ENCODE measurements at regions not wholly inside any gene's neighbourhood (a gene's known extent, or its start where the extent isn't known, plus 50 kb on each side); places are given as distances from the start of the nearest gene placed in this dataset.
"Not testable (repeated sequence)": the region's sequence is repeated elsewhere in the genome, so short reads cannot be mapped to it uniquely, and the experiment has no call there.

DNA sequence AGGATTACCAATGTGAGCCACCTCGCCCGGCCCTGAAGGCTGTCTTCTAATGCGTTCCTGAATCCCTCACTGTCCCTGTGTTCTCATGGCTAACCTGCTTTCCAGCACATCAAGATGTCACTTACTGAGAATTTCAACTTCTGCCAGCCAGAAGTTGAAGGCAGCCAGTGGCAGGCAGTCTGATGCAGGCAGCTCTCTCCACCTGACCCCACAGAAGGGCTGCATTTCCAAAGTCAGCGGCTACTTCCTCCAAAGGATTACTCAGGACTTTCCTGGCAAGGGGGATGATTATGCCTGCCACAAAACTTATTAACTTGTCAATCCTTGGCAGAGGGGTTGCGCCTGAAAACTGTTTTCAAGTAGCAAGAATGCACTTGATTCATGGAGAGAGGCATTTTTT, 1219.4 kb downstream of the TYW1 start:
- ATAC-seq: no peak
- no peak for DNase-seq
- no peaks in the 10 kb centered on the region for H3K27me3 Mint-ChIP-seq
- no peak overlapping the region for H3K4me3 Mint-ChIP-seq
- no peak overlapping the region for H3K27ac Mint-ChIP-seq
- no peaks in the 10 kb centered on the region for H3K4me1 Mint-ChIP-seq
- peaks cover 8 to 13% of the 10 kb centered on the region in 2 donors for H3K9me3 Mint-ChIP-seq

DNA sequence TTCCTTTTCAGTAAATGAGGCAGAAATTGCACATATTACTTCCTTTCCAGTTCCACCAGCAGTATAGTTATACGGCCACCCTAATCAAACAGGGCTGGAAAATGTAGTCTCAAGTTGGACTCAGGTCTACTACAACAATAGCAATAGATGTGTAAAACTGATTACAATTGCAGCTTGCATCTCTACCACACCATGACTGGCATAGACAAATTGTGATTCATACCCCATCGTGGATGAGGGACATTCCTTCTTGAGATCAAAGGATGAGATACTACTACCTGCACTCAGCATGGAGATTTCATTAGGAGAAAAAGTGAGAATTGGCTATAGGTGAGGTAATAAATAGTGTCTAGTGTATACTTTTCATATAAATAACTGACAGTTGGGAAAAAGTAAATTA, 1220.8 kb downstream of the TYW1 start:
- no peak overlapping the region for H3K27ac Mint-ChIP-seq
- ATAC-seq: no peak
- peaks cover 8% of the 10 kb centered on the region in 2 donors for H3K9me3 Mint-ChIP-seq
- H3K4me3 Mint-ChIP-seq: no peak overlapping the region
- no peaks in the 10 kb centered on the region for H3K4me1 Mint-ChIP-seq
- H3K27me3 Mint-ChIP-seq: no peaks in the 10 kb centered on the region
- no peak for DNase-seq

DNA sequence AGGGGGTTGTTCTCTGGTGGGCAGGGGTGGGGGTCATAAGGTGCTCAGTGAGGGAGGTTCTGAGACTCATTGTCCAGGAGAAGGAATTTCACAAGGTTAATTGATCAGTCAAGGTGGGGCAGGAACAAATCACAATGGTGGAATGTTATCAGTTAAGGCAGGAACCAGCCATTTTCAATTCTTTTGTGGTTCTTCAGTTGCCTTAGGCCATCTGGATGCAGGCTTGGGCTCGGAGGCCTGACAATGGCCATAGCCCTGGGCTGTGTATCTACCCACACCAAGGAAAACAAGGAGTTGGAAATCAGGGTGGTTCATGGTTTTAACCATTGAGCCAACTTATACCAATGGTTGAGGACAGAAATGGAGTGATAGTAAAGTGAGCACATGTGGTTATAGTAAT, 1221.8 kb downstream of the TYW1 start:
- no peaks in the 10 kb centered on the region for H3K27me3 Mint-ChIP-seq
- ATAC-seq: no peak
- no peak for DNase-seq
- peaks cover 8% of the 10 kb centered on the region in 2 donors for H3K9me3 Mint-ChIP-seq
- H3K27ac Mint-ChIP-seq: no peak overlapping the region
- no peak overlapping the region for H3K4me3 Mint-ChIP-seq
- no peaks in the 10 kb centered on the region for H3K4me1 Mint-ChIP-seq

DNA sequence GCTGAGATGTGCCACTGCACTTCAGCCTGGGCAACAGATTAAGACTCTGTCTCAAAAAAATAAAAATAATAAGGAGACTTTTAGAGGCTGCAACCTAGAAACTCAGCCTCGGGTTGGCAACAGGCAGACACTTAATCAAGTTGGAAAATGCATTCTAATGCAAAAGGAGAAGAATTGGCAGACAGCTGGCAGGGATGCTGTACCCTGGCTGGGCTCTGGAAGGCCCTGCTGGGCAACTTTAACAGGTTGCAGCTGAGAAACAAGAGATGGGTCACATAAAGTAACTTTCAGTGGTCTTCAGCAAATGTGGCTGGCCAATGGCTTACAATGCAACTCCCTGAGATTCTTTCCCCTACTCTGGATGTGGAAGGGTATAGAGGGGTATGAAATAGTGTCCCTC, 1225.7 kb downstream of the TYW1 start:
- Mint-ChIP-seq H3K9me3 (peaks cover 12 to 17% of the 10 kb centered on the region in 2 donors), H3K4me1 (no peaks in the 10 kb centered on the region), H3K4me3 (no peak overlapping the region), H3K27ac (no peak overlapping the region), H3K27me3 (no peaks in the 10 kb centered on the region)
- no peak for DNase-seq
- no peak for ATAC-seq

DNA sequence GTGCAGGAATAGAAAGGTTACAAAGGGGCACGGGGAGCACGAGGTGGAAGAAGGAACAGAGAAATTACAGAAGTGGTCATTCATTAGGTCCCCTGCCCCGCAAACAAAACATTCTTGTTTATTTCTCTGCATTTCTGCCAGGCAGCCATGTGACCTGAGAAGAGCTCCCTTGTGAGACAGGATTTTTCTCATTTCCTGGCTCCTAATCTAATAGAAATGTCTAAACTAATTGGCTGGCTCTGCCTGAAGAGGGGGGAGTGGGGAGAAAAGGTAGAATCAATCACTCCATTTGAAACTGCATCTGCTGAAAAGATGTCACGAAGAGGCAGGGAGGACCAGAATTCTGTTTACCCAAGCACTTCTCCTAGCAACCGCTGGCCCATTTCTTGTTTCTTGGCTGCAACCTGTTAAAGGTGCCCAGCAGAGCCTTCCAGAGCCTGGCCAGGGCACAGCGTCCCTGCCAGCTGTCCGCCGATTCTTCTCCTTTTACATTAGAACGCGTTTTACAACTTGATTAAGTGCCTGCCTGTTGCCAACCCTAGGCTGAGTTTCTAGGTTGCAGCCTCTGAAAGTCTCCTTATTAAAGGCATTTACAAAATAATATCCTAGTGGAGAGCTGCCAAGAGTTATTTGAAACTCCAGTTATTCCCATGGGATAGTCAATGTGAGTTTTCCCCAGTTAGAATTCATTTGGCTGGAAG, 1227.6 kb downstream of the TYW1 start:
- Mint-ChIP-seq H3K27me3 (no peaks in the 10 kb centered on the region), H3K9me3 (peaks cover 3 to 10% of the 10 kb centered on the region in 2 donors), H3K4me3 (no peak overlapping the region), H3K4me1 (no peaks in the 10 kb centered on the region), H3K27ac (no peak overlapping the region)
- no peak for DNase-seq
- ATAC-seq: no peak

DNA sequence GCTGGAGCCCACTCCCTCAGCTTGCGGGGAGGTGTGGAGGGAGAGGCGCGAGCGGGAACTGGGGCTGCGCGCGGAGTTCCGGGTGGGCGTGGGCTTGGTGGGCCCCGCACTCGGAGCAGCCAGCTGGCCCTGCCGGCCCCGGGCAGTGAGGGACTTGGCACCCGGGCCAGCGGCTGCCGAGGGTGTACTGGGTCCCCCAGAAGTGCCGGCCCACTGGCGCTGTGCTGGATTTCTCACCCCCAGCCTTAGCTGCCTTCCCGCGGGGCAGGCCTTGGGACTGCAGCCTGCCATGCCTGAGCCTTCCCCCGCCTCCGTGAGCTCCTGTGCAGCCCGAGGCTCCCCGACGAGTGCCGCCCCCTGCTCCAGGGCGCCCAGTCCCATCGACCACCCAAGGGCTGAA, 1234.4 kb downstream of the TYW1 start:
- H3K27ac Mint-ChIP-seq, H3K27me3 Mint-ChIP-seq, H3K4me3 Mint-ChIP-seq, ATAC-seq, DNase-seq, H3K4me1 Mint-ChIP-seq: not testable (repeated sequence)
- H3K9me3 Mint-ChIP-seq: peaks cover 7 to 27% of the 10 kb centered on the region in 2 donors

DNA sequence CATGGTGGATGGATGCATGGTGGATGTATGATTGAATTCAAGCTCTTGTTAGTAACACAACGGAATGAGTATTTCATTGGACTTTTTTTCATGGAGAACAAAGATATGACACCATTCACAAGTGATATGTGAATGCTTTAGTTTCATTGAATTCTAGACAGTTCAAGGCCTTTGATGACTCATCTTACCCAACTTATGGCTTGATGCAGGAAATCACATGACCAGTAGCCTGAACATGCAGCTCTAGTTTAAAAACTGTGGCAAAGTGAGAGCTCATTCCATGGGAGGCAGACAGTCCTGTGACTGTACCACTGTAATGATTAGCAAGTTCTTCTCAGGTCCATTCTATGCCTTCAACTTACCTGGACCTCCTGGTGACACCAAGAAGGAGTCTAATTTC, 1239.3 kb downstream of the TYW1 start:
- Mint-ChIP-seq H3K9me3 (peaks cover 17 to 23% of the 10 kb centered on the region in 2 donors), H3K4me3 (no peak overlapping the region), H3K27ac (no peak overlapping the region), H3K27me3 (no peaks in the 10 kb centered on the region), H3K4me1 (no peaks in the 10 kb centered on the region)
- DNase-seq (no peak), ATAC-seq (no peak)

DNA sequence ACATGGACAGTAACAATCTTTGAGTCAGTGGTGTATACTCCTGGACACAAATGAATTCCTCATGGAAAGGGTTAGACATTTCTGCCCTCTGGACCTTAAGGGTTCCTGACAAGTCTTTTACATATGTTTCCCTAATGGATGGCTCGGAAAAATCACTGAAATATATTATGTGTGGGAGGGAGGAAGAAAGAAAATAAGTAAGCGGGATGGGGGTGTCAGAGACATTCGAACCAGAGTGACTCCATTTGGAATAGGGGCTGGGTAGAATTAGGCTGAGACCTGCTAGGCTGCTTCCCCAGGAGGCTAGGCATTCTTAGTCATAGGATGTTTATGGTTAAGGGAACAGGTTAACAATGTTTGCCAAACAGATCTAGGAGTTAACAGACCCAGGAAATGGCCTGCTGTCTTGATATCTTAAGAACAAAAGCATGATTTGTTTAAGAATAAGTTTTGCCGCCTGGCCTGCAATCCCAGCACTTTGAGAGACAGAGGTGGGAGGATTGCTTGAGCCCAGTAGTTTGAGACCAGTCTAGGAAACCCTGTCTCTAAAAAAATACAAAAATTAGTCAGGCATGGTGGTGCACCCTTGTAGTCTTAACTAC, 1241.7 kb downstream of the TYW1 start:
- ATAC-seq: no peak

DNA sequence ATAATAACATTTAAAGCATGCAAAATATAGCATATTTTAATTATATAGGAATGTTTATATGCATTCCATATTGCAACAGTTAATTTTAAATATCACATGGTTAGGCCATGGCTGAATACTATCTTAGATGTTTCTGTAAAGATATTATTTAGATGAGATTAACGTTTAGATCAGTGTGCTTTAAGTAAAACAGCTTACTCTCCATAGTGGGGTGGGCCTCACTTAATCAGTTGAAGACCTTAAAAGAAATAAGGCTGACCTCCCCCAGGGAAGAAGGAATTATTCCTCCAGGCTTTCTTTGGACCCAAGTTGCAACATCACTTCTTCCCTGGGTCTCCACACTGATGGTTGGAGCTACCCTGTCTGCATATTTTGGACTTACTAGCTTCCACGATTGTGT, 1246.5 kb downstream of the TYW1 start:
- no peaks in the 10 kb centered on the region for H3K27me3 Mint-ChIP-seq
- H3K9me3 Mint-ChIP-seq: peaks cover 17 to 19% of the 10 kb centered on the region in 2 donors
- no peaks in the 10 kb centered on the region for H3K4me1 Mint-ChIP-seq
- no peak overlapping the region for H3K4me3 Mint-ChIP-seq
- DNase-seq: no peak
- H3K27ac Mint-ChIP-seq: no peak overlapping the region
- ATAC-seq: no peak

More for the DNA sequence above, 1241.7 kb downstream of the TYW1 start:
- no peaks in the 10 kb centered on the region for H3K27me3 Mint-ChIP-seq
- H3K4me3 Mint-ChIP-seq: no peak overlapping the region
- H3K4me1 Mint-ChIP-seq: no peaks in the 10 kb centered on the region
- H3K9me3 Mint-ChIP-seq: peaks cover 26 to 32% of the 10 kb centered on the region in 2 donors
- no peak for DNase-seq
- H3K27ac Mint-ChIP-seq: no peak overlapping the region

DNA sequence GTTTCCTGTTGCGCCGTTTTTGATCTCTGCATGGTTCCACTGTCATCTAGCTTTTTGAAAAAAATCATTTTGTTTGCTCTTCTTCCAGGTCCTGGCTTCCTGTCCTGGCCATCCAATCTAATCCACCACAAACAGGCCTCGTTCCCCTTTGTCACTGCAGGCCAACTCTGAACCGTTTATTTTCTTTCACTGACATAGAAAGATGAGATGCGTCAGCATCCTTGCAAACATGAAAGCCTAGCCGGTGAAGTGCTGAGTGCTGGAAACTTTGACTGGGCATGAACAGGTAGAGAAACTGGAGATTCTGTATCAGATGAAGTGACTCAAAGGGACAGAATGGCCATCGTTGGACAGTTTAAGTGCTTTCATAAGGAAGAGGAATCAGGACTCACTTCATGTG, 1247.8 kb downstream of the TYW1 start:
- no peaks in the 10 kb centered on the region for H3K4me1 Mint-ChIP-seq
- no peak overlapping the region for H3K4me3 Mint-ChIP-seq
- peaks cover 19 to 25% of the 10 kb centered on the region in 2 donors for H3K9me3 Mint-ChIP-seq
- no peak overlapping the region for H3K27ac Mint-ChIP-seq
- no peak for DNase-seq
- H3K27me3 Mint-ChIP-seq: no peaks in the 10 kb centered on the region
- ATAC-seq: no peak

DNA sequence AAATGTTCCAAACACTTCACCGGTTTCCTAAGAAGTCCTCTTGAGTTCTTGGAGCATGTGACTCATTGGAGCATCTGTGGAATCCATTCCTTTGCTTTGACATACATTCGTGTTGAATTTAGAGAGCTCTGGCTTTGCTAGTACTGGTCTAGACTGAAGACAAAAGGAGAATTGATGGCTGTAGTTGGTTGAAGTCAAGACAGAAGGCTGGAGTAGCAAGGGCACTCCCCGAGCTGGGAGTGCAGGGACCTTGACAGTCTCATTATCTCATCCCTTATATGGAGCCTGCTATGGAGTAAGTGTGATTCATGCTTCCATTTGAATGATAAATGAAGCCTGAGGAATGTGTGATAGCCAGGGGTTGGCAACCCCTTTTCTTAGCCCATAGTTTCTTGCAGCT, 1249.1 kb downstream of the TYW1 start:
- Mint-ChIP-seq H3K4me3 (no peak overlapping the region), H3K9me3 (peaks cover 19 to 31% of the 10 kb centered on the region in 2 donors), H3K27ac (no peak overlapping the region), H3K27me3 (no peaks in the 10 kb centered on the region), H3K4me1 (no peaks in the 10 kb centered on the region)
- DNase-seq (no peak), ATAC-seq (no peak)

DNA sequence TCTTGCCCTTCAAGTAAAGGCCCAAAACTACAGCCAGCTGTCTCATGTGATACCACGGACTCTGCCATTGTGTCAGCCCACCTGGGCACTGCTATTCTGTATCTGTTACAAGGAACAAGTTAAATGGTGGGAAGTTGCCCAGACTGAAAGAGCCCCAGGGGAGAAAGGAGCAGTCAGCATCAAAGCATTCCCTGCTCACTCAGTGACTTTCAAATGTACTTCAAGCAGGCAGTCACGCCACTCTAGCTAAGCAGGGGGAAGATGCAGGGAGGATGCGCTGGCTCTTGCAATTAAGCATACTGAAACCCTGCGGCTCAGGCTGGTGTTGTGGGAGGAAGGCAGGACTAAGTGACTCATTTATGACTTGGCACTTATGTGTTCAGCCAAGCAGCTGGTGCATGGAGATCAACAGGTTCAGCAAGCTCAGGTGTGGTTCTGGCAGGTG, 1249.6 kb downstream of the TYW1 start:
- no peak overlapping the region for H3K27ac Mint-ChIP-seq
- H3K4me1 Mint-ChIP-seq: no peaks in the 10 kb centered on the region
- no peak for DNase-seq
- no peak for ATAC-seq
- no peaks in the 10 kb centered on the region for H3K27me3 Mint-ChIP-seq
- no peak overlapping the region for H3K4me3 Mint-ChIP-seq
- peaks cover 19 to 26% of the 10 kb centered on the region in 2 donors for H3K9me3 Mint-ChIP-seq

DNA sequence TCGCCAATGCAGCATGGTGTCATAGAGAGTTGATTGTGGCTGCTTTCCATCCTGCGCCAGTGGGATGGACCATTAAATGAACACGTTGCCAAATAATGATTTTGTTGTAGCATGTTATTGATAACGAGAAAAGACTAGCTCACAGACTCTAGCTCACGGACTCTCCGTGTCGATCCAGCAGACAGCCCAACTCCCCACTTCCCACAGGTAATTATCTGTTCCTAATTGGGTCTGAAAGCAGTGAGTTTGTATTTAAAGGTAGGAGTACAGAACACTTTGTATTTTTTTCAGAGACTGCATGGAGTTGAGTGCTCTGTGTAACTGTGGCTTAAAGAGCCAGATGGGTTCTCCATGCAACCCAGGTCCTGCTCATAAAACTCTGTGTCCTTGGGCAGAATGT, 1250.5 kb downstream of the TYW1 start:
- Mint-ChIP-seq H3K27ac (no peak overlapping the region), H3K4me3 (no peak overlapping the region), H3K4me1 (no peaks in the 10 kb centered on the region), H3K9me3 (peaks cover 17 to 26% of the 10 kb centered on the region in 2 donors), H3K27me3 (no peaks in the 10 kb centered on the region)
- ATAC-seq (no peak), DNase-seq (no peak)

DNA sequence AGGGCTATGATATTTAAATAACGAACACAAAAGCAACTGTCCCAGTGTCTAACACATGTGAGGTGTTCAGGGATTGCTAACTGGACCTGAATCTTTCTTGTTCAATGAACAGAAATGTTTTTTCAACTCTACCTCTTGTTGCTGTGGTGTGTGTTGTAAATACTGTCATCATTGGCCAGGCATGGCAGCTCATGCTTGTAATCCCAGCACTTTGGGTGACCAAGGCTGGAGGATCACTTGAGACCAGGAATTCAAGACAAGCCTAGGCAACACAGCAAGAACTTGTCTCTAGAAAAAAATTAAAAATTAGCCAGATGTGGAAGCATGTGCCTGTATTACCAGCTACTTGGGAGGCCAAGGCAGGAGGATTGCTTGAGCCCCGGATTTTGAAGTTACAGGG, 1250.9 kb downstream of the TYW1 start:
- Mint-ChIP-seq H3K27ac (no peak overlapping the region), H3K27me3 (no peaks in the 10 kb centered on the region), H3K4me1 (no peaks in the 10 kb centered on the region), H3K9me3 (peaks cover 12 to 22% of the 10 kb centered on the region in 2 donors), H3K4me3 (no peak overlapping the region)
- ATAC-seq: no peak
- no peak for DNase-seq

DNA sequence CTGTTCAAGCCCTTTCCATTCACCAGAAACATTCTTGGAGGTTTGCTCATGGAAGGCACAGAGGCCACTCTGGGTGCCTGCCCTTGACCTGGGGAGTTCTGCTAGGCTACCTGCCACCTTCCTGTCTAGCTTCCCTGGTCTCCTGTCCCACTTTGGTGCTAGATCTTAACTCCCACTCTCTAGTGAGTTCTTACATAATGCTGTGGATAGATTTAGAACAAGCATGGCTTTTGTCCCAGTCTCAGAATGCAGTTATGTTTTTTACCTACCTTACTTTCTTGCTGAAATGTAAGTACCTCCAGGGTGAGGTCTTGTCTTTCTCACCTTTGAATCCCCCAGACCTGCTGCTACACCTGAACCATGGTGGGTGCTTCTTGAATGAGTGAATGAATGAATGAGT, 1252.3 kb downstream of the TYW1 start:
- Mint-ChIP-seq H3K9me3 (peaks cover 10 to 20% of the 10 kb centered on the region in 2 donors), H3K4me1 (no peaks in the 10 kb centered on the region), H3K4me3 (no peak overlapping the region), H3K27me3 (no peaks in the 10 kb centered on the region), H3K27ac (no peak overlapping the region)
- DNase-seq (no peak), ATAC-seq (no peak)

DNA sequence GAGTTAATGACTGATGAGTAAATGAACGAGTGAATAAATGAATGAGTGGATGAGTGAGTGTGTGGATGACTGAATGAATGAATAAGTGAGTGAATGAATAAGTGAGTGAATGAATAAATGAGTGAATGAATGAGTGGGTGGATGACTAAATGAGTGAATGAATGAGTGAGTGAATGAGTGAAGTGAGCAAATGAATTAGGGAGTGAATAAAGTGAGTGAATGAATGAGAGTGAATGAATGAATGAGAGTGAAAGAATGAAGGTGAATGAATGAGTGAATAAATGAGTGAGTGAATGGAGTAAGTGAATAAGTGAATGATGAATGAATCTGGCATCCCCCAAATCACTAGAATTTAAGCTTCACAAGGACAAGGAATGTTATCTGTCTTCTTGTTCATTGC, 1253.0 kb downstream of the TYW1 start:
- Mint-ChIP-seq H3K4me1 (no peaks in the 10 kb centered on the region), H3K27me3 (no peaks in the 10 kb centered on the region), H3K4me3 (no peak overlapping the region), H3K27ac (no peak overlapping the region), H3K9me3 (peaks cover 10 to 22% of the 10 kb centered on the region in 2 donors)
- DNase-seq: no peak
- no peak for ATAC-seq

DNA sequence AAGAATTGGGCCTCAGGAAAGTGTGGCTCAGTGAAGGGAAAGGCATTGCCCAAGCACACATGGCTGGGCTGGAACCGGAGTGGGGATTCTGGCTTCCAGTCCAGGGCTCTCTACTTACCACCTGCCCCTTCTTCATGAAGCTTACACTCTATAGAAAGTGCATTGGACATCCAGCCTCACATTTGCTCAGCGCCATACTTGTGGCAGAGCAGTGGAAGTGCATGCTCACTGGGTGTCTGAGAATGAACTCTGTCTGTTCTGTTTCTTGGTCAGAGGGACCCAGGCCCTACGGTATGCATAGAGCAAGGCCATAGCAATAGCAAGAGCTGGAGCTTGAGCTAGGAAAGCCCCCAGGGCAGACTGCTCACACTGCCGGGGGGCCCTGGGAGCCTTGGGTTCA, 1253.5 kb downstream of the TYW1 start:
- H3K4me3 Mint-ChIP-seq: no peak overlapping the region
- DNase-seq (no peak), ATAC-seq (no peak)
- H3K4me1 Mint-ChIP-seq: no peaks in the 10 kb centered on the region
- peaks cover 10 to 27% of the 10 kb centered on the region in 2 donors for H3K9me3 Mint-ChIP-seq
- H3K27me3 Mint-ChIP-seq: no peaks in the 10 kb centered on the region
- no peak overlapping the region for H3K27ac Mint-ChIP-seq

Measured in stimulated activated naive CD8-positive, alpha-beta T cell treated with anti-CD3 and anti-CD28 coated beads, Interleukin-15, amount 100 ng/mL, for 72 hours (primary cell).